Right atrium auricular region (tissue), 2 donors: ENCODE measurements at regions not wholly inside any gene's neighbourhood (a gene's known extent, or its start where the extent isn't known, plus 50 kb on each side); places are given as distances from the start of the nearest gene placed in this dataset.

Source experiments
- DNase-seq: peaks from one replicate; pipeline ENCODE4 v3.0.0-alpha.2; 2019; ENCODE audit warnings: low spot score
- H3K27ac ChIP-seq, 2 donors: fragments of 200-600 bp; sonication (generic); 1 replicate in 1 of 2; 2 replicates in 1 of 2; pipeline ENCODE4 v1.5.1; 2016 to 2019
- H3K27me3 ChIP-seq, 2 donors: fragments of 200-600 bp; sonication (generic); one replicate each; pipeline versions ENCODE4 v1.5.1 to v1.6.0; 2017 to 2019
- H3K36me3 ChIP-seq: fragments of 200-600 bp; sonication (generic); one replicate; pipeline ENCODE4 v1.5.1; 2016
- H3K4me1 ChIP-seq, 2 donors: fragments of 200-600 bp; sonication (generic); one replicate each; pipeline versions ENCODE4 v1.5.1 to v1.6.0; 2017 to 2019
- H3K4me3 ChIP-seq, 2 donors: fragments of 200-600 bp; sonication (generic); 1 replicate in 1 of 2; 2 replicates in 1 of 2; pipeline ENCODE4 v1.5.1; 2017 to 2019; ENCODE audit warnings: mild to moderate bottlenecking in 1 of 2, moderate library complexity in 1 of 2
- H3K9me3 ChIP-seq, 2 donors: fragments of 200-600 bp; sonication (generic); one replicate each; pipeline ENCODE4 v1.5.1; 2019
- CTCF ChIP-seq, 2 donors: fragments of 200-600 bp; sonication (generic); IDR thresholded peaks; one replicate each; pipeline ENCODE4 v1.5.1; 2019; ENCODE audit warnings: antibody characterized with exemption in 2 of 2

- no peak for DNase-seq
- H3K27ac ChIP-seq = peak overlapping the region in 1 of 2 donors; percentile 77
- H3K36me3 ChIP-seq = no peaks in the 10 kb centered on the region
- H3K4me3 ChIP-seq = no peak overlapping the region
- H3K4me1 ChIP-seq = peaks cover 0 to 20% of the 10 kb centered on the region in 2 donors
- TF ChIP-seq CTCF (IDR thresholded peaks at IDR 0.05) = no peak
- H3K9me3 ChIP-seq = no peaks in the 10 kb centered on the region
- no peaks in the 10 kb centered on the region for H3K27me3 ChIP-seq
Observed at GRCh38 chr5:89458332-89458656, 575.3 kb upstream of the MEF2C start.

- Histone ChIP-seq H3K4me1 (peaks cover 0 to 20% of the 10 kb centered on the region in 2 donors), H3K4me3 (no peak overlapping the region), H3K9me3 (no peaks in the 10 kb centered on the region), H3K27ac (peak overlapping the region; percentile 60 to 77), H3K36me3 (no peaks in the 10 kb centered on the region), H3K27me3 (no peaks in the 10 kb centered on the region)
- no peak for TF ChIP-seq CTCF (IDR thresholded peaks at IDR 0.05)
- peak; percentile 59 for DNase-seq
Observed at GRCh38 chr5:89457411-89458331, 574.7 kb upstream of the MEF2C start.

GRCh38 chr5:89452081-89452480 lies 569.1 kb upstream of the MEF2C start:
- Histone ChIP-seq H3K4me1 (peaks cover 0 to 2% of the 10 kb centered on the region in 2 donors), H3K27me3 (no peaks in the 10 kb centered on the region), H3K4me3 (no peak overlapping the region), H3K27ac (no peak overlapping the region), H3K36me3 (no peaks in the 10 kb centered on the region), H3K9me3 (no peaks in the 10 kb centered on the region)
- no peak for TF ChIP-seq CTCF (IDR thresholded peaks at IDR 0.05)
- DNase-seq = no peak

- TF ChIP-seq CTCF (IDR thresholded peaks at IDR 0.05) = no peak
Observed at GRCh38 chr5:89451263-89451662, 568.3 kb upstream of the MEF2C start.

DNA sequence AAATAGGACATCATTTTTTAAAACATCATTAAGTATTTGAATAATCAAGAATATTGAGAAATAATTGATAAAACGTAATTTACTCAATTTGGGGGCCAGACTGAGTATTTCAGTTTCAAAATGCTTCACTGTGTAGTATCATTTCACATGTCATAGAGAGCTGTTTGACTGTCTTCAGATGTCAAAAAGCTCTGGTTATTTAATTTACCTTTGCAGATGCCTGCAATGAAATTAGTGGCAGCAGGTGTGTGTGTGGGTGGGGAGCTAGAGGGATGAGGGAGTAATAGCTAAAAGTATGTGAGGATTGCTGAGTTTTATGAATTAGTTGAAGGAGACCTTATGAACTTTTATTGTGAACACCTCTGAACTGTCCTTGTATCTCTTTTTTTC lies 567.2 kb upstream of the MEF2C start:
- H3K27me3 ChIP-seq = no peaks in the 10 kb centered on the region
- H3K9me3 ChIP-seq = no peaks in the 10 kb centered on the region
- H3K36me3 ChIP-seq = no peaks in the 10 kb centered on the region
- TF ChIP-seq CTCF (IDR thresholded peaks at IDR 0.05) = no peak
- H3K27ac ChIP-seq = no peak overlapping the region
- H3K4me1 ChIP-seq = no peaks in the 10 kb centered on the region
- DNase-seq = no peak
- no peak overlapping the region for H3K4me3 ChIP-seq

More at GRCh38 chr5:89451263-89451662, 568.3 kb upstream of the MEF2C start:
- no peaks in the 10 kb centered on the region for H3K36me3 ChIP-seq
- no peaks in the 10 kb centered on the region for H3K4me1 ChIP-seq
- H3K27ac ChIP-seq = no peak overlapping the region
- DNase-seq = no peak
- no peaks in the 10 kb centered on the region for H3K9me3 ChIP-seq
- no peaks in the 10 kb centered on the region for H3K27me3 ChIP-seq
- H3K4me3 ChIP-seq = no peak overlapping the region
